ENCODE measurements at regions not wholly inside any gene's neighbourhood (a gene's known extent, or its start where the extent isn't known, plus 50 kb on each side); places are given as distances from the start of the nearest gene placed in this dataset.

- no peak for DNase-seq (ENCODE audit: low spot score)
These were observed 296.2 kb upstream of the SKOR2 start for GRCh38 chr18:47547539-47548202.

- no peak for DNase-seq (ENCODE audit: low spot score)
These were observed 294.2 kb upstream of the SKOR2 start for GRCh38 chr18:47545613-47546012.

- no peak for DNase-seq (ENCODE audit: low spot score)
These were observed 291.6 kb upstream of the SKOR2 start for GRCh38 chr18:47543080-47543479.

DNA sequence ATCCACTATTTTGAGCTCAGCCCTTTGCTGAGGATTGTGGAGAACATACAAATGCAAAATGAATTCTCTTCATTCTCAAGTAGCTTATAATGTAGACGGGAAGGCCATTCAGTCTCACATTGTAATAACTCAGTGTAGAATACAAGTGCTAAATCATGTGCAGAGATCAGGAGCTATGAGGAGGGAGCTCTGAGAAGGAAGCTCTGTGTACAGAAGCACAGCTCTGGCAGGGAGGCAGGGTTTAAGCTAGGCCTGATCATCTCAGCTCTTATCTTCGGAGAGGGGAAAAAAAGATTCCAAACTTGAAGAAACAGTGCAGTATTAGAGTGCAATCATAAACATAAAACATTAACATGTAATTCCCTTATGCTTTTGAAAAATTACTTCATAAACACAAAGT lies 291.1 kb upstream of the SKOR2 start:
- no peak for DNase-seq (ENCODE audit: low spot score)

GRCh38 chr18:47531717-47532116 lies 280.3 kb upstream of the SKOR2 start:
- DNase-seq (ENCODE audit: low spot score), result no peak

GRCh38 chr18:47530695-47531094 lies 279.2 kb upstream of the SKOR2 start:
- no peak for DNase-seq (ENCODE audit: low spot score)

DNA sequence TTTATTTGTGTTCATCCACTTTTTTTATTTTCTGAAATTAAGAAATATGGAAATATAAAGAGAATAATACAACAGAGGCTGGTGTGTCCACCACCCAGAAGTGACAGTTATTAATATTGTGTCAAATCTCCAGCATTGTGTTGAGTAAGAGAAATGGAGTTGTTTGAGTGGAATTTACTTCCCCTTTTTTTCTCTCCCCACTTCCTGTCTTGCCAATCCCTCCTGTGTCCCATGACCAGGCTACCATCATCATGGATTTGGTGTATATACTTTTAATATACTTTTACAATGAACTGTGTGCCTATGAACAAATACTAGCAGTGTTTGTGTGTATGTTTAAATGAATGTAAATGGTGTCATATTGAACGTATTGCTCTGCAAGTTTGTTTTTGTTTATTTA lies 276.9 kb upstream of the SKOR2 start:
- no peak for DNase-seq (ENCODE audit: low spot score)

- no peak for DNase-seq (ENCODE audit: low spot score)
These were observed 274.7 kb upstream of the SKOR2 start for GRCh38 chr18:47526147-47526546.

DNA sequence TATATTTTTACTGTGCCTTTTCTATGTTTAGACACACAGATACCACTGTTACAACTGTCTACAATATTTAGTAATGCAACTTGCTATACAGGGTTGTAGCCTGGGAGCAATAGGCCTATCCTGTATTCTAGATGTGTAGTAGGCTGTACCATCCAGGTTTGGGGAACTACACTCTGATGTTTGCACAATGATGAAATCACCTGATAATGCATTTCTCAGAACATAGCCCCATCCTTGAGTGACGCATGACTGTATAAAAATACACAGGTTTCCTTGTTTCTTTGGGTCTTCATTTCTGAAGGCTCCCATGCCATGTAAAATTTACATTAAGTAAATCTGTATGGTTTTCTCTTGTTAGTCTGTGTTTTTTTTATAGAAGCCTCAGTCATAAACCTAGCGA lies 270.9 kb upstream of the SKOR2 start:
- no peak for DNase-seq (ENCODE audit: low spot score)

DNA sequence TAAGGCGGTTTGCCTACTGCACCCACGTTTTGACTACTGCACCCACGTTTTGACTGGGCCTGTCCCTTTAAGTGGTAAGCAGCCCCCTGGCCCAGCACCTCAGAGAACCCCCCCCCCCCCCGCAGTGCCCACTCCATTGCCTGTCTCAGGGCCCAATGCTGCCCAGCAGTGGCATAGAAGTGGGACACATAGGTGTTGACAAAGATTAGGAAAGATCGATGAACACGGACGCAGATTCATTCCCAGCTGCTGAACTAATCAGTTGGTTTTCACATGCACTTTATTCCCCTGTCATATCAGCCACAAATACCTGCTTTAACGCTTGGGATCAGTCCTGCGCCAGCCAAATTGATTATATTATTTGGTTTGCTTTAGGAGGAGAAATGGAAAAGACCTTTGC lies 268.8 kb upstream of the SKOR2 start:
- DNase-seq (ENCODE audit: low spot score), result no peak

GRCh38 chr18:47519706-47520105 lies 268.2 kb upstream of the SKOR2 start:
- no peak for DNase-seq (ENCODE audit: low spot score)

GRCh38 chr18:47519277-47519676 lies 267.8 kb upstream of the SKOR2 start:
- DNase-seq (ENCODE audit: low spot score), result no peak

DNA sequence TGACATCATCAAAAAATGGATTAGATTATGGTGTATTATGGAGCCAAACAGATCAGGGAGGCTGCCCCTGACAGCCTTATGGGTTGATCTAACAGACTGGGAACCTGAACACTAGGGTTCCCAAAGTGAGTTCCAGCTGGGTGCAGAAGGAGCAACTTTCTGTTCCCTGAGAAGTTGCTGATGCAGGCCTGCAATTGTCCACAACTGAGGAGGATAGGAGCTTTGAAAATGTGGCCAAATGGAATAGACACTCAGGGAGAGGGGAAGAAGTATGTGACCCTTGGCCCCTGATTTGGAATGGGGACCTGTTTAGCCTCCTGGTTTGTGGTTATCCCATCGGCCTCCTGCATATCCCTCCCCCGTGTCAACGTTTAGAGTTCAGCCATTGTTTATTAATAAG lies 262.2 kb upstream of the SKOR2 start:
- DNase-seq (ENCODE audit: low spot score), result no peak

DNA sequence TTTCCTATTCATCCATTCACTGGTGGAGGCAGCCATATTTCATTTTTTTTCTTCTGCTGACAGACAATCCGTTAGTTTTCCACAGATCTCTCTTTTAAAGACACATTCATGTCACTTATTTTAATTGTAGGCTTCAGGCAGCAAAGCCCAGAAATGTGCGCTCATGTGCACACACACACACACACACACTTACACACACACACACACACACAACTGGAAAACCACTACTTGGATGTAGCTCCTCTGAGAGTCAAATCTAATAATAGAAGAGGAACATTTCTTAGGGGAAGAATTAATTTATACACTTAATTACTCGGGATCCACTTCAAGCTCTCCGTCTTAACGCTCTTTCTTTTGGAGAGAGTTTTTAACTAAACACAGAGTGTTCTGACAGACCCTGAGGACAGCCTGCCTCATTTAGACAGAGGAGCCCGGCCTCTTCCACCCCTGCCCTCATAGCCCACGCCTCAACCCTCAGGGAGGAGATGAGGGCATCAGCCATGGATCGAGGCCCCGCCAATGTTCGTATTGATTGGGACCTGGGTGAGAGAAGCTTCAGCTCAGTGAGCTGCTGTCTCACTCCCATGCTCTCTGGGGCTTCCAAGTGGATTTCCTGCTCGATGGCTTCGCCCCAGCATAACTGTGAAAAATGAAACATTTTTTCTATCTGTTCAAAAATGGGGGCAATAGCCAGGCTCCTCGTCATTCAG lies 261.4 kb upstream of the SKOR2 start:
- no peak for DNase-seq (ENCODE audit: low spot score)

DNA sequence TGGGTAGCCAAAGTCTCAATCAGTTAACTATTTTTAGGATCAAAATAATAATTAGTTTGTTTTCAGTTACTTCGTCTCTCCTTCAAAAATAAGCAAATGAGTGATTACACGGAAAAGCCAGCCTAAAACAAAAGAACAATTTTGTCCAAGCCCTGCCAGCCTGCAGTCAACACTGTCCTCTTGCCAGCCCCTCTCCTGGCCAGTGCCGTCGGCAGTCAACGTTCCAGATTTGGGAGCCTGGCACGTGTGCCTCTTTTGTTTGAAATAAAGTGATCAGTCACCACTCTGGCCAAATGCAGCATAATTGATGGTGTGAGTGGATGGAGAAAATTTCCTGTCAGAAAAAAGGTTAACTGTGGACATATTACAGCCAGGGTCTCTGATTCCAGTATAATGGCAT lies 260.6 kb upstream of the SKOR2 start:
- DNase-seq (ENCODE audit: low spot score), result no peak

- no peak for DNase-seq (ENCODE audit: low spot score)
These were observed 259.4 kb upstream of the SKOR2 start for GRCh38 chr18:47510831-47511230.

GRCh38 chr18:47507651-47508050 lies 256.2 kb upstream of the SKOR2 start:
- no peak for DNase-seq (ENCODE audit: low spot score)

DNA sequence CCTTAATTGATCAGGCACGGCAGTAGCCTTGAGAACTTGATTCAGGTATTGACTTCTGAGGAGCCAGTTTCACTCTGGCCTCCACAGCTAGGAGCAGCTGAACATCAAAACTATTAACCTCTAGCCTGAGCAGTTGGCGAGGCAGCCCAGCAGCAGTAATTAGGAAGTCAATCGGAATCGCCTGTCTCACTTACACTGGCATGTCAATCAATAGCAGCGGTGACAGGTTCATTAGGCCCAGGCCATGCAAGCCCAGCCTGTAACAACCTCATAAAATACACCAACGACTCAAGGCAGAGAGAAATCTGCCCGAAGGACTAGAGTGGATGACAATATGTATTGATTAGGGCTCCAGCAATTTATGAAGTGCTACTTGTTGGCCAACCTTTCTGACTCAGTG lies 255.4 kb upstream of the SKOR2 start:
- DNase-seq (ENCODE audit: low spot score), result no peak

GRCh38 chr18:47501946-47502345 lies 250.5 kb upstream of the SKOR2 start:
- no peak for DNase-seq (ENCODE audit: low spot score)

DNA sequence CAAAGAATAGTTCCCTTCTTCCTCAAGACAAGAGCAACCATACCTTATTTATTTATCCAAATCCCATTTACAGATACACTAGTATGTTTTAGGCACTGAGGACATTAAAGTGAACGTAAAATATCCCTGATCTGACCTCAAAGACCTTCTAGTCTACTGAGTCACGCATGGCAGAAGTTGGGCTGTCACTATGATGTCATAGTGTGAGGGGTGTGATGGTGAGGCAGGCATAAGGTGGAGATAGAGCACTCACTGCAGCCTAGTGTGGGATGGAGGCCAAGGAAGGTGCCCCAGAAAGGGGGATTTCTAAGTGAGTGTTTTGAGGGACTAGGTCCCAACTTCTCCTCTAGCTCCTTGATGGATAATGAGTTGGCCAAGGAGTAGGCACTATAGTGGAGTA lies 249.5 kb upstream of the SKOR2 start:
- no peak for DNase-seq (ENCODE audit: low spot score)

- DNase-seq (ENCODE audit: low spot score), result no peak
These were observed 241.2 kb upstream of the SKOR2 start for GRCh38 chr18:47492691-47493090.

DNA sequence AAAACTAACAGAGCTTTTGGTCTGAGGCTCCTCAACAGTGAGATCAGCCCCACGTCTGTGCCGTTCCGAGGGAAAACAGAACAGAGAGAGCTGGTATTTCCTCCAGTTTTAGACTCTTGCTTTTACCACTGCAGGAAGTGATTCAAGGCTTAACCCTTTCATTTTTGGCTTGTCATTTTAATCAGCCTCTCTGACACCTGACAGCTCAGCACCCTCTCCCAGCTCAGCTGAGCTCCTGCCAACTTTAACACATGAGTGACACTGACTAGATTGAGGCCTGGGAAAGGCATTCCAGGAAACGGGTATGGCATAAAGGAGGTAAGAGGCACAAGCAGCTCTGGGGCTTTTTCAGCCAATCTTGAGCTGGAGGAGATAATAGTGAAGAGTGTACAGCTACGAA lies 239.4 kb upstream of the SKOR2 start:
- DNase-seq (ENCODE audit: low spot score), result no peak

DNA sequence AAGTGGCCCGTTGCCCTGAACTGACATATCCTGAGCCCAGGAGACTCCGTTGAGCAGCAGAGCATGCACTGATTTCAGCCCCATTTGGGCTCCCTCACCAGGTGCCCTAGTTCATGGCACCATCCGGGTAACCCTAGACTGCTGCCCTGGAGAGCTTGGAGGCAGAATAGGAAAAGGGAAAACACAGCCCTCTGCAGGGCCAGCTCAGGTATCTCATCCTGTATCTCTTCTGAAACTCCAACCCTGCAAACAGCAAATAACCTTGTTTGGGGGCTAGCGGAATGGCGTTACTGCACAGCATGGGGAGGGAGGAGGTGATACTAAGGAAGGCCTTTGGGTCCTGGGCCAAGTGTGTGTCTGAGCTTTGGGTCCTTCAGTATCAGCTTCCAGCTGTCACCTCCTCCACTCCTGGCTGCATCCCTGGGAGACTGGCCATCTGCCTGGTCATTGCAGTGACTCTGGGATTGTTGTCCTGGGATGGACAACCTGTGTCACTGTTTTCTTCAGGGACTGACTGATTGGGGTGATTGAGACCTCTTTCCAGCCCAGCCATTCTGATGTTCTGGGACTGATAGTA lies 233.8 kb upstream of the SKOR2 start:
- DNase-seq (ENCODE audit: low spot score), result no peak

- DNase-seq (ENCODE audit: low spot score), result no peak
These were observed 232.6 kb upstream of the SKOR2 start for GRCh38 chr18:47484068-47484467.
